RWPE1 (cell line): ENCODE measurements at regions not wholly inside any gene's neighbourhood (a gene's known extent, or its start where the extent isn't known, plus 50 kb on each side); places are given as distances from the start of the nearest gene placed in this dataset.

ENCODE experiments used
- CTCF ChIA-PET: fragments of 350-600 bp; sonication (Branson Sonifier 250); formaldehyde crosslinking; extraction: SDS; loops from one replicate; lab custom pipeline; 2021; lab: Yijun Ruan, JAX
- POLR2A ChIA-PET: fragments of 400-600 bp; formaldehyde crosslinking; extraction: SDS; loops from one replicate; lab custom pipeline; 2020; ENCODE audit warnings: antibody characterized with exemption; ENCODE audit not compliant: low non-redundant PET; lab: Yijun Ruan, JAX
- DNase-seq: peaks from one replicate; pipeline ENCODE4 v3.0.0; 2012; ENCODE audit warnings: low spot score
- H3K27ac ChIP-seq: fragments of 450-650 bp; 2 replicates; pipeline ENCODE4 v1.5.1; 2017
- TF ChIP-seq, protein P1 (sequence below): fragments of 450-650 bp; conservative IDR thresholded peaks from 2 replicates; pipeline ENCODE4 v1.5.1; 2017; ENCODE audit warnings: low read depth, mild to moderate bottlenecking

DNA sequence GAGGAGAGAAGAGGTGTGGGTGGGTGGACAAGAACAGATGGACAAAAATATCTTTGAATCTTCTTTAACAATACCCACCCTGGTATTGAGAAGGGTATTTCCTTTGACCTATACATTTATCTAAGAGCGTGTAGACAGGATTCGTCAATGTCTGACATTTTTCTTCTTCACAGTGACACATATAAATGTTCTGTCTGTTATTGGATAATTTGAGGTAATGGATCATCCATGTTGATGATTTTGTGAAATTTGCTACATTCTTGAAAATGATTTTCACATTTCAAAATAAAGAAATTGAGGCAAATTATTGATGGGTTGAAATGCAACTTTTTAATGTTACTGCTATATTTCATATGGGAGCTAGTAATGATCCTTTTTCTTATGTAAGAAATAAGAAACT, 770.7 kb upstream of the EPHA7 start:
- TF ChIP-seq, protein P1, sequence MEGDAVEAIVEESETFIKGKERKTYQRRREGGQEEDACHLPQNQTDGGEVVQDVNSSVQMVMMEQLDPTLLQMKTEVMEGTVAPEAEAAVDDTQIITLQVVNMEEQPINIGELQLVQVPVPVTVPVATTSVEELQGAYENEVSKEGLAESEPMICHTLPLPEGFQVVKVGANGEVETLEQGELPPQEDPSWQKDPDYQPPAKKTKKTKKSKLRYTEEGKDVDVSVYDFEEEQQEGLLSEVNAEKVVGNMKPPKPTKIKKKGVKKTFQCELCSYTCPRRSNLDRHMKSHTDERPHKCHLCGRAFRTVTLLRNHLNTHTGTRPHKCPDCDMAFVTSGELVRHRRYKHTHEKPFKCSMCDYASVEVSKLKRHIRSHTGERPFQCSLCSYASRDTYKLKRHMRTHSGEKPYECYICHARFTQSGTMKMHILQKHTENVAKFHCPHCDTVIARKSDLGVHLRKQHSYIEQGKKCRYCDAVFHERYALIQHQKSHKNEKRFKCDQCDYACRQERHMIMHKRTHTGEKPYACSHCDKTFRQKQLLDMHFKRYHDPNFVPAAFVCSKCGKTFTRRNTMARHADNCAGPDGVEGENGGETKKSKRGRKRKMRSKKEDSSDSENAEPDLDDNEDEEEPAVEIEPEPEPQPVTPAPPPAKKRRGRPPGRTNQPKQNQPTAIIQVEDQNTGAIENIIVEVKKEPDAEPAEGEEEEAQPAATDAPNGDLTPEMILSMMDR: no peak
- no peak overlapping the region for H3K27ac ChIP-seq
- DNase-seq: no peak
- POLR2A ChIA-PET: no interaction called here
- CTCF ChIA-PET: no interaction called here

DNA sequence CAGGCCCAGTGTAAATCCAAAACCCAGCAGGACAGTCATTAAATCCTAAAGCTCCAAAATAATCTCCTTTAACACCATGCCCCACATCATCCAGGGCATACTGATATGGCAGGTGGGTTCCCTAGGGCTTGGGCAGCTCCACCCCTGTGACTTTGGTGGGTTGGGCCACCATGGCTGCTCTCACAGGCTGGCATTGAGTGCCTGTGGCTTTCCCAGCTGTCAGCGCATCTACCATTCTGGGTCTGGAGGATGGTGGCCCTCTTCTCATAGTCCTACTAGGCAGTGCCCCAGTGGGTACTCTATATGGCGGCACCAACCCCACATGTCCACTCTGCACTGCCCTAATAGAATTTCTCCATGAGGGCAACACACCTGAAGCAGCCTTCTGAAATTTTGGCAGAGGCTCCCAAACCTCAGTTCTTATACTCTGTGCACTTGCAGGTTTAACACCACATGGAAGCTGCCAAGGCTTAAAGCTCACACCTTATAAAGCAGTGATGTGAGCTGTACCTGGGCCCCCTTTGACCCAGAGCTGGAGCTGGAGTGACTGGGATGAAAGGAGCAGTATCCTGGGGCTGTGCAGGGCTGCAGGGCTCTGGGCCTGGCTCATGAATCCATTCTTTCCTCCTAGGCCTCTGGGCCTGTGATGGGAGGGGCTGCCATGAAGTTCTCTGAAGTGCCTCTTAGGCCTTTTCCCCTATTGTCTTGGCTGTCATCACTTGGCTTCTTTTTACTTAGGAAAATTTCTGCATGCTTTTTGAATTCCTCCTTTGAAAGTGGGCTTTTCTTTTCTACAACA, 765.5 kb upstream of the EPHA7 start:
- DNase-seq: no peak
- CTCF ChIA-PET: interaction anchor here (0.6 kb wide), 1 partner anchor 913 kb away, joined by 3 read pairs; no protein-coding TSS in a partner anchor

DNA sequence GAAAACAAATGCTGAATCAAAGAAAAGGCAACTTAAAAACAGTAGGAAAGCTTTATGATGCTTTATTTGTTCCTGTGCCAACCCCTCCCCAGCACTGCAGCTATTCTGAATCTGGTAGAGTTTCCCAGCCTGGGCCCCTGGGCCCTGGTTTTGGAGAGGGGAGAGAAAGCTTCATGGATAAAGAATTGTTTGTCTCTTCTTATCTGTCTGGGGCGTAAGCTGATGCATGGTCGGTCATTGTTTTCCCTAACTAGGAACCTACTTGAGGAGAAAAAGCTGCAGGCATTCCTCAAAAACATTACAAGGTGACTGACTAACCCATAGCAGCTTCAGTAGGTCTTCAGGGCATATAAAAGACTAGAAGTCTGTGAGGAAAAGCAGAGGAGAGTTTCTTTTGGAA, 758.1 kb upstream of the EPHA7 start:
- DNase-seq: no peak
- TF ChIP-seq, protein P1: no peak
- ChIA-PET CTCF (interaction anchor here (0.7 kb wide), 1 partner anchor 1359 kb away, joined by 4 read pairs; no protein-coding TSS in a partner anchor), POLR2A (no interaction called here)
- H3K27ac ChIP-seq: no peak overlapping the region

More for the DNA sequence above, 765.5 kb upstream of the EPHA7 start:
- no peak overlapping the region for H3K27ac ChIP-seq
- POLR2A ChIA-PET: no interaction called here
- TF ChIP-seq, protein P1: no peak

DNA sequence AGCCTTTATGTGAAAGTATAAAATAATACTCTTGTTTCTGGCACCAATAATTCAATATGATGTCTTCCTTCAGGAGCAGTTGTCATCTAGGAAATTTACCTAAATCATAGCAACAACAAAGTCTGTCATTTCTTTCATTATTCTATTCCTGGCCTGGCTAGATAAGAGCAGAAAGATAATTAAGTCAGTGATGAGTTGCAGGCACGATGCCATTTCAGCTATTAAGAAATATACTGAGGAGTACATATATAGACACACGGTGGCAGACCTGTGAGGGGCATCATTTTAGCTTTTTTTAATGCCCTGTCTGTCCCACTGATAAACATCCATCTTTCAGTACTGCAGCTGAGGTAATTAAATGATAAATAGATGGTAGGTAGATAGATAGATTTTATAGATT, 756.1 kb upstream of the EPHA7 start:
- DNase-seq: no peak
- no peak overlapping the region for H3K27ac ChIP-seq
- TF ChIP-seq, protein P1: no peak
- POLR2A ChIA-PET: no interaction called here
- CTCF ChIA-PET: interaction anchor here (0.7 kb wide), 1 partner anchor 232 kb away, joined by 3 read pairs; no protein-coding TSS in a partner anchor

DNA sequence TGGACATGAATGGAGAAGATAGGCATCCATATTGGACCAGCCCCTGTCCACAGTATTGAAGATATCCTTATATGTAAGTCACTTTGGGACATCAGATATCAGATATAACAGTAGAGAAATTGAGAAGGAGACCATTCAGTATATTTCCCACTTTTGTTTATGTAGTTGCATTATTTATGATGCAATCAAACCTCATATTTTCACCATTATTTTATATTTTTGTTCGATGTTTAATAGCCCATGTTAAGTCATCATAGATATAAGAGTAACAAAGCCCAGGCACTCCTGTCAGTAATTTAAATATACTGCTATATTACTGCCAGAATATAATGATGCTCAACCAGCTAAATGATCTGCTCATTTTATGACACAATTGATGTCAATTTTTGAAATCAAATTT, 744.5 kb upstream of the EPHA7 start:
- ChIA-PET CTCF (no interaction called here), POLR2A (no interaction called here)
- H3K27ac ChIP-seq: no peak overlapping the region
- no peak for DNase-seq
- TF ChIP-seq, protein P1: no peak

DNA sequence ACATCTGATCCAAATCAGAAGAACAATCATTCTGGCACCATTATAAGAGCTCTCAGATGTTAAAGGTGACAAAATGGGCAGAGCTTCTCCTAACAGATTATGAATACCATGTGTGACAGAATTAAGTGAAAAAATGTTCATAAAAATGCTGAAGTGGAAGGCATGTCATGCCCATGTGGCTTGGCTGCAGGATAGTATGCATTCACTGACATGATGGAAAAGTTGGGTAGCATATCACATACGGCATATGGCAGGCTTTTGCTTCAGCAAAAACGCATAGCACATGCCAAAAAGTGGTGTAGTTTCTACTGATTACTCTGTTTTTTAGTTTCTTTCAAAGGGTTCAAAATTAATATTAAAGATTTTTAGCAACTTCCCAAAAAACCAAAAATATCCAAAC, 731.5 kb upstream of the EPHA7 start:
- TF ChIP-seq, protein P1: no peak
- CTCF ChIA-PET: interaction anchor here (0.6 kb wide), 1 partner anchor 14 kb away, joined by 8 read pairs; no protein-coding TSS in a partner anchor
- POLR2A ChIA-PET: no interaction called here
- no peak for DNase-seq
- H3K27ac ChIP-seq: no peak overlapping the region
